K562 (cell line): ENCODE measurements at regions not wholly inside any gene's neighbourhood (a gene's known extent, or its start where the extent isn't known, plus 50 kb on each side); places are given as distances from the start of the nearest gene placed in this dataset.

Experiments
- MBD1 ChIP-seq: fragments of 250-450 bp; sonication (Bioruptor Pico); IDR thresholded peaks from 2 replicates; pipeline ENCODE4 v1.8.0; 2022; ENCODE audit warnings: inconsistent platforms
- POLR2A ChIP-seq: fragments of 450-650 bp; conservative IDR thresholded peaks from 2 replicates; pipeline ENCODE4 v1.6.1; 2016
- POLR2B ChIP-seq: fragments of 450-650 bp; IDR thresholded peaks from 2 replicates; pipeline ENCODE4 v1.6.1; 2018; ENCODE audit warnings: low read depth; ENCODE audit not compliant: partially characterized antibody
- RBBP5 ChIP-seq: fragments of 200-600 bp; sonication (generic); IDR thresholded peaks from 2 replicates; pipeline ENCODE4 v1.6.1; 2012; ENCODE audit warnings: borderline replicate concordance, mild to moderate bottlenecking, low read length, control low read depth, inconsistent platforms; ENCODE audit not compliant: insufficient read depth, poor library complexity, severe bottlenecking
- TAF1 ChIP-seq: IDR thresholded peaks from 2 replicates; pipeline ENCODE4 v1.6.1; 2011; ENCODE audit warnings: mild to moderate bottlenecking, low read length, moderate library complexity; ENCODE audit not compliant: insufficient read depth, control insufficient read depth, severe bottlenecking; ENCODE audit errors: extremely low read depth
- TFE3 ChIP-seq: fragments of 450-650 bp; formaldehyde crosslinking; IDR thresholded peaks from 2 replicates; pipeline ENCODE4 v1.4.0; 2020; ENCODE audit warnings: mild to moderate bottlenecking, mixed read lengths
- YY1 ChIP-seq, 3 experiments: IDR thresholded peaks; 2 replicates each; pipeline ENCODE4 v1.6.1; 2011; ENCODE audit warnings: low read length in 2 of 3, mild to moderate bottlenecking in 2 of 3, moderate library complexity in 2 of 3, borderline replicate concordance in 1 of 3, control low read depth in 1 of 3, low read depth in 1 of 3; ENCODE audit not compliant: insufficient read depth in 3 of 3, insufficient replicate concordance in 2 of 3, control insufficient read depth in 1 of 3, insufficient read length in 1 of 3; ENCODE audit errors: extremely low read depth in 1 of 3
- ZBTB26 ChIP-seq: fragments of 450-650 bp; formaldehyde crosslinking; IDR thresholded peaks from 2 replicates; pipeline ENCODE4 v1.4.0; 2022; ENCODE audit warnings: missing genetic modification characterization
- ZSCAN29 ChIP-seq: fragments of 450-650 bp; IDR thresholded peaks from 2 replicates; pipeline ENCODE4 v1.6.1; 2017

- TF ChIP-seq ZSCAN29 (no peak), ZBTB26 (CRISPR knock-in tag) (no peak), POLR2A (no peak), YY1 (IDR thresholded peaks at IDR 0.05; ENCODE audit: borderline replicate concordance in 1 of 3, control insufficient read depth in 1 of 3, extremely low read depth in 1 of 3, insufficient read depth in 3 of 3, insufficient read length in 1 of 3, insufficient replicate concordance in 2 of 3, low read depth in 1 of 3, low read length in 2 of 3) (no peak), TAF1 (no peak), TFE3 (CRISPR knock-in tag) (no peak), RBBP5 (no peak), MBD1 (no peak), POLR2B (no peak)
Observed at GRCh38 chr15:85927931-85928537, 133.3 kb upstream of the KLHL25 start.
